GM12878 (cell line): ENCODE measurements at regions not wholly inside any gene's neighbourhood (a gene's known extent, or its start where the extent isn't known, plus 50 kb on each side); places are given as distances from the start of the nearest gene placed in this dataset.
A peak's percentile ranks its signal among the peaks of the same experiment; 100 is the strongest.

Source experiments
- ATAC-seq: fragments of 200-7000 bp; cut with Tn5 transposase; 3 replicates; pipeline ENCODE4 v1.9.1; 2020; ENCODE audit warnings: mild to moderate bottlenecking, moderate library complexity
- BruUV-seq: library from RNA; stranded (reverse); fragments of 400-500 nt; replicated peaks from 2 replicates; lab custom pipeline; 2021; lab: Mats Ljungman, UMichigan
- CTCF ChIA-PET: fragments of 300-600 bp; sonication (Branson Sonifier 250); formaldehyde crosslinking; extraction: SDS; loops from one replicate; lab custom pipeline; 2021; ENCODE audit warnings: inconsistent platforms; lab: Yijun Ruan, JAX
- POLR2A ChIA-PET: fragments of 350-600 bp; formaldehyde crosslinking; extraction: SDS; loops from one replicate; lab custom pipeline; 2021; ENCODE audit warnings: inconsistent platforms; lab: Charles Lee
- RAD21 ChIA-PET: fragments of 300-600 bp; sonication (Branson Sonifier 250); formaldehyde crosslinking; loops from one replicate; lab custom pipeline; 2023; ENCODE audit warnings: antibody characterized with exemption; ENCODE audit not compliant: unreplicated experiment; lab: Charles Lee
- SMC1A ChIA-PET: fragments of 300-600 bp; sonication (Branson Sonifier 250); formaldehyde crosslinking; loops from one replicate; lab custom pipeline; 2023; ENCODE audit not compliant: unreplicated experiment, uncharacterized antibody; lab: Charles Lee
- DNase-seq: peaks from one replicate; pipeline ENCODE4 v3.0.0-alpha.2; 2011; ENCODE audit warnings: low read depth, low spot score
- FAIRE-seq: peaks from 3 replicates; lab custom pipeline; 2011; peaks lifted over from hg19 to GRCh38; lab: Jason Lieb, UNC
- H2AFZ ChIP-seq: 2 replicates; pipeline ENCODE4 v1.6.0; 2011; ENCODE audit warnings: low read depth, low read length, control low read depth; ENCODE audit not compliant: control insufficient read depth
- H3K27ac ChIP-seq: 2 replicates; pipeline ENCODE4 v1.5.1; 2011; ENCODE audit warnings: control low read depth; ENCODE audit not compliant: control insufficient read depth, insufficient read depth
- H3K27me3 ChIP-seq, 2 experiments: replicated peaks in 1 of 2; 2 replicates each; pipeline versions ENCODE4 v1.6.0 to v1.6.1; 2011; ENCODE audit warnings: low read length in 1 of 2; ENCODE audit not compliant: control insufficient read depth in 2 of 2, insufficient read depth in 2 of 2
- H3K36me3 ChIP-seq, 2 experiments: 2 replicates each; pipeline ENCODE4 v1.5.1; 2011; ENCODE audit warnings: low read length in 1 of 2; ENCODE audit not compliant: control insufficient read depth in 2 of 2, insufficient read depth in 2 of 2
- H3K4me1 ChIP-seq: 2 replicates; pipeline ENCODE4 v1.6.1; 2011; ENCODE audit warnings: mild to moderate bottlenecking, low read length, moderate library complexity, mixed read lengths; ENCODE audit not compliant: control insufficient read depth, insufficient read depth
- H3K4me2 ChIP-seq: 2 replicates; pipeline ENCODE4 v1.6.0; 2011; ENCODE audit warnings: control low read depth; ENCODE audit not compliant: control insufficient read depth, insufficient read depth
- H3K4me3 ChIP-seq: fragments of 200-600 bp; sonication (generic); 2 replicates; pipeline ENCODE4 v1.5.1; 2016
- H3K79me2 ChIP-seq: 2 replicates; pipeline ENCODE4 v1.6.0; 2011; ENCODE audit warnings: low read length; ENCODE audit not compliant: control insufficient read depth, insufficient read depth
- H3K9ac ChIP-seq: 2 replicates; pipeline ENCODE4 v1.8.0; 2011; ENCODE audit warnings: low read length, control low read depth, mixed read lengths; ENCODE audit not compliant: control insufficient read depth, insufficient read depth
- H3K9me3 ChIP-seq: replicated peaks from 3 replicates; pipeline ENCODE4 v1.5.1; 2011; ENCODE audit warnings: mild to moderate bottlenecking, low read length; ENCODE audit not compliant: control insufficient read depth, insufficient read depth
- H4K20me1 ChIP-seq: 2 replicates; pipeline ENCODE4 v1.6.0; 2011; ENCODE audit not compliant: control insufficient read depth, insufficient read depth
- CBX3 ChIP-seq: fragments of 200-600 bp; sonication (generic); IDR thresholded peaks from 2 replicates; pipeline ENCODE4 v1.6.1; 2016; ENCODE audit warnings: low read depth, borderline replicate concordance
- CBX5 ChIP-seq: sonication (generic); IDR thresholded peaks from 2 replicates; pipeline ENCODE4 v1.6.1; 2016; ENCODE audit warnings: low read depth, moderate library complexity, mild to moderate bottlenecking, inconsistent platforms
- CHD1 ChIP-seq: IDR thresholded peaks from 2 replicates; pipeline ENCODE4 v1.6.1; 2012; ENCODE audit warnings: low read depth, low read length, improper control_type of control experiment
- DPF2 ChIP-seq: fragments of 450-650 bp; IDR thresholded peaks from 2 replicates; pipeline ENCODE4 v1.6.1; 2017; ENCODE audit warnings: mild to moderate bottlenecking
- EZH2 ChIP-seq: IDR thresholded peaks from 2 replicates; pipeline ENCODE4 v1.6.1; 2012; ENCODE audit warnings: low read depth, mild to moderate bottlenecking, control low read depth, inconsistent platforms, low read length, borderline replicate concordance; ENCODE audit not compliant: control insufficient read depth
- IKZF2 ChIP-seq, 2 experiments: fragments of 450-650 bp; IDR thresholded peaks; 2 replicates each; pipeline ENCODE4 v1.6.1; 2017; ENCODE audit warnings: mild to moderate bottlenecking in 2 of 2, moderate library complexity in 2 of 2
- IRF4 ChIP-seq: IDR thresholded peaks from 2 replicates; pipeline ENCODE4 v1.6.1; 2011; ENCODE audit warnings: low read depth, low read length
- NFIC ChIP-seq: IDR thresholded peaks from 2 replicates; pipeline ENCODE4 v1.6.1; 2012; ENCODE audit warnings: low read depth, mild to moderate bottlenecking, inconsistent platforms, low read length, moderate library complexity
- NR2C2 ChIP-seq: IDR thresholded peaks from 2 replicates; pipeline ENCODE4 v1.6.1; 2011; ENCODE audit warnings: borderline replicate concordance, low read depth; ENCODE audit not compliant: control insufficient read depth, insufficient read length
- PAX8 ChIP-seq: fragments of 450-650 bp; IDR thresholded peaks from 2 replicates; pipeline ENCODE4 v1.6.1; 2017; ENCODE audit warnings: mild to moderate bottlenecking, moderate library complexity
- RAD21 ChIP-seq: IDR thresholded peaks from 2 replicates; pipeline ENCODE4 v1.6.1; 2011; ENCODE audit warnings: mild to moderate bottlenecking, low read depth, low read length, moderate library complexity; ENCODE audit not compliant: insufficient read depth
- RAD51 ChIP-seq: fragments of 450-650 bp; IDR thresholded peaks from 2 replicates; pipeline ENCODE4 v1.6.1; 2016; ENCODE audit warnings: moderate library complexity, mild to moderate bottlenecking, inconsistent platforms
- RBBP5 ChIP-seq: fragments of 200-600 bp; sonication (generic); conservative IDR thresholded peaks from 2 replicates; pipeline ENCODE4 v1.6.1; 2016
- RUNX3 ChIP-seq: IDR thresholded peaks from 2 replicates; pipeline ENCODE4 v1.6.1; 2012; ENCODE audit warnings: low read length, inconsistent platforms
- SIX5 ChIP-seq: IDR thresholded peaks from 2 replicates; pipeline ENCODE4 v1.6.1; 2011; ENCODE audit warnings: mild to moderate bottlenecking, low read depth, low read length, moderate library complexity; ENCODE audit not compliant: severe bottlenecking
- SMAD1 ChIP-seq: fragments of 450-650 bp; IDR thresholded peaks from 2 replicates; pipeline ENCODE4 v1.6.1; 2018; ENCODE audit warnings: mild to moderate bottlenecking, low read depth; ENCODE audit not compliant: partially characterized antibody
- SMC3 ChIP-seq: IDR thresholded peaks from 2 replicates; pipeline ENCODE4 v1.6.1; 2011; ENCODE audit warnings: low read length, improper control_type of control experiment, borderline replicate concordance
- SREBF1 ChIP-seq: IDR thresholded peaks from 2 replicates; pipeline ENCODE4 v1.6.1; 2012; ENCODE audit warnings: mild to moderate bottlenecking, low read length
- SUZ12 ChIP-seq: fragments of 200-600 bp; sonication (generic); IDR thresholded peaks from one replicate; pipeline ENCODE4 v1.6.1; 2018; ENCODE audit warnings: antibody characterized with exemption, mild to moderate bottlenecking; ENCODE audit not compliant: unreplicated experiment
- TCF12 ChIP-seq: IDR thresholded peaks from 2 replicates; pipeline ENCODE4 v1.6.1; 2011; ENCODE audit warnings: low read depth, mild to moderate bottlenecking, low read length
- ZNF24 ChIP-seq: fragments of 450-650 bp; IDR thresholded peaks from 2 replicates; pipeline ENCODE4 v1.6.1; 2017; ENCODE audit warnings: antibody characterized with exemption, mild to moderate bottlenecking
- ZNF274 ChIP-seq: IDR thresholded peaks from one replicate; pipeline ENCODE4 v1.8.0; 2011; ENCODE audit not compliant: insufficient read length, insufficient read depth
- WGBS: methylation state at CpG from one replicate; pipeline ENCODE4 v1.1.6; 2016; ENCODE audit warnings: low lambda C conversion rate; ENCODE audit not compliant: insufficient replicate concordance, insufficient coverage; ENCODE audit errors: missing lambda C conversion rate; 5-methylcytosine and 5-hydroxymethylcytosine counted together
- in situ Hi-C: fragments of 300-500 bp; cut with MboI; formaldehyde crosslinking; loops from 9 replicates; pipeline ENCODE4 v1.14.3; 2018; ENCODE audit warnings: mixed read lengths
- intact Hi-C: fragments of 100-400 bp; cut with micrococcal nuclease; formaldehyde crosslinking; loops from one replicate; pipeline ENCODE4 v1.14.2; 2022; ENCODE audit not compliant: unreplicated experiment
- TF ChIP-seq, protein P1 (sequence below): fragments of 450-650 bp; formaldehyde crosslinking; IDR thresholded peaks from 2 replicates; pipeline ENCODE4 v1.4.0; 2022; ENCODE audit warnings: mild to moderate bottlenecking, moderate library complexity
- TF ChIP-seq, protein P2 (sequence below): IDR thresholded peaks from 2 replicates; pipeline ENCODE4 v1.6.1; 2011; ENCODE audit warnings: borderline replicate concordance, low read depth, mild to moderate bottlenecking, moderate library complexity, low read length; ENCODE audit not compliant: insufficient read depth, poor library complexity, severe bottlenecking

DNA sequence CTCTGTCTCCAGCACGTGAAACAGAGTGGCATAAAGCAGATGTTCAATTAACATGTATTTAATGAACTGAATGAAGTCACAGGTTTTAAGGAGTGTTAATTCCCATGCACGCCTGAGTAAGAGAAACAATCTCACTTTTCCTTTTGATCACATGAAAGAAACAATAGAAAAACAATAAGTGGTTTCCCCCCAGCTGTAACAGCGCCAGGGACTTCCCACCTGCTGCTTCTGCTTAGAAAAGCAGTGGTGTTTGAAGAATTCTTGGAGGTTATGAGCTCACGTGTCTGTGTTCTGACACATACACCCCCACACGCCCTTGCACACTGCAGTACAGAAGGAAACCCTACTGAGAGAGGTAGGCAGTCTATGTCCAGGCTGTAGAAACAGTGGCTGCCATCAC is 51.3 kb upstream of the FRMD4A start:
- H3K79me2 ChIP-seq = no peaks in the 10 kb centered on the region
- no TSS peak for BruUV-seq
- RAD21 ChIA-PET = interaction anchor here (0.9 to 1.1 kb wide), 2 partner anchors 43 to 106 kb away, joined by 3 to 4 read pairs; no protein-coding TSS in a partner anchor
- no peak overlapping the region for H3K4me3 ChIP-seq
- POLR2A ChIA-PET = no interaction called here
- FAIRE-seq (peak; percentile 47), ATAC-seq (peak; percentile 87), DNase-seq (peak; percentile 72)
- no peaks in the 10 kb centered on the region for H4K20me1 ChIP-seq
- H3K27ac ChIP-seq = no peak overlapping the region
- peaks cover 27% of the 10 kb centered on the region for H3K4me1 ChIP-seq
- SMC1A ChIA-PET = interaction anchor here (1.1 kb wide), 1 partner anchor 15 kb away, joined by 3 read pairs; no protein-coding TSS in a partner anchor
- in situ Hi-C loops (no loop called here), intact Hi-C loops (no loop called here)
- H3K27me3 ChIP-seq = peaks cover 0 to 3% of the 10 kb centered on the region in 2 experiments; a peak in 2 of 4 replicates
- H2AFZ ChIP-seq = no peak overlapping the region
- CTCF ChIA-PET = interaction anchor here (1.7 kb wide), 1 partner anchor 56 kb away, joined by 5 read pairs; no protein-coding TSS in a partner anchor
- no peaks in the 10 kb centered on the region; the same call in 2 of the 3 replicates for H3K9me3 ChIP-seq
- peak overlapping the region; percentile 0; the same call in 1 of the 2 replicates for H3K4me2 ChIP-seq
- WGBS = 0% methylated on average over 5 of the region's 5 CpGs
- no peak overlapping the region for H3K9ac ChIP-seq
- H3K36me3 ChIP-seq = no peaks in the 10 kb centered on the region
- TF ChIP-seq IKZF2 (IDR thresholded peaks at IDR 0.05) (peak; percentile 89 to 90), SIX5 (no peak), SMAD1 (no peak), DPF2 (peak; percentile 74), RUNX3 (peak; percentile 75), CHD1 (no peak), NR2C2 (no peak), IRF4 (peak; percentile 47; the same call in 1 of the 2 replicates), PAX8 (no peak), RAD21 (no peak), ZNF274 (no peak), SUZ12 (no peak), SMC3 (no peak), ZNF24 (peak; percentile 68; the same call in 1 of the 2 replicates), CBX5 (no peak), SREBF1 (no peak), TCF12 (peak; percentile 55; the same call in 1 of the 2 replicates), CBX3 (no peak), RAD51 (peak; percentile 61), EZH2 (no peak), RBBP5 (no peak), NFIC (no peak; the same call in 1 of the 2 replicates)
- TF ChIP-seq, protein P1, sequence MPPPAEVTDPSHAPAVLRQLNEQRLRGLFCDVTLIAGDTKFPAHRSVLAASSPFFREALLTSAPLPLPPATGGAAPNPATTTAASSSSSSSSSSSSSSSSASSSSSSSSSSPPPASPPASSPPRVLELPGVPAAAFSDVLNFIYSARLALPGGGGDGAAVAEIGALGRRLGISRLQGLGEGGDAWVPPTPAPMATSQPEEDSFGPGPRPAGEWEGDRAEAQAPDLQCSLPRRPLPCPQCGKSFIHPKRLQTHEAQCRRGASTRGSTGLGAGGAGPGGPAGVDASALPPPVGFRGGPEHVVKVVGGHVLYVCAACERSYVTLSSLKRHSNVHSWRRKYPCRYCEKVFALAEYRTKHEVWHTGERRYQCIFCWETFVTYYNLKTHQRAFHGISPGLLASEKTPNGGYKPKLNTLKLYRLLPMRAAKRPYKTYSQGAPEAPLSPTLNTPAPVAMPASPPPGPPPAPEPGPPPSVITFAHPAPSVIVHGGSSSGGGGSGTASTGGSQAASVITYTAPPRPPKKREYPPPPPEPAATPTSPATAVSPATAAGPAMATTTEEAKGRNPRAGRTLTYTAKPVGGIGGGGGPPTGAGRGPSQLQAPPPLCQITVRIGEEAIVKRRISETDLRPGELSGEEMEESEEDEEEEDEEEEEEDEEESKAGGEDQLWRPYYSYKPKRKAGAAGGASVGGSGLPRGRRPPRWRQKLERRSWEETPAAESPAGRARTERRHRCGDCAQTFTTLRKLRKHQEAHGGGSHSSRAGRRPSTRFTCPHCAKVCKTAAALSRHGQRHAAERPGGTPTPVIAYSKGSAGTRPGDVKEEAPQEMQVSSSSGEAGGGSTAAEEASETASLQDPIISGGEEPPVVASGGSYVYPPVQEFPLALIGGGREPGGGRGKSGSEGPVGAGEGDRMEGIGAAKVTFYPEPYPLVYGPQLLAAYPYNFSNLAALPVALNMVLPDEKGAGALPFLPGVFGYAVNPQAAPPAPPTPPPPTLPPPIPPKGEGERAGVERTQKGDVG (CRISPR knock-in tag) = no peak
- TF ChIP-seq, protein P2, sequence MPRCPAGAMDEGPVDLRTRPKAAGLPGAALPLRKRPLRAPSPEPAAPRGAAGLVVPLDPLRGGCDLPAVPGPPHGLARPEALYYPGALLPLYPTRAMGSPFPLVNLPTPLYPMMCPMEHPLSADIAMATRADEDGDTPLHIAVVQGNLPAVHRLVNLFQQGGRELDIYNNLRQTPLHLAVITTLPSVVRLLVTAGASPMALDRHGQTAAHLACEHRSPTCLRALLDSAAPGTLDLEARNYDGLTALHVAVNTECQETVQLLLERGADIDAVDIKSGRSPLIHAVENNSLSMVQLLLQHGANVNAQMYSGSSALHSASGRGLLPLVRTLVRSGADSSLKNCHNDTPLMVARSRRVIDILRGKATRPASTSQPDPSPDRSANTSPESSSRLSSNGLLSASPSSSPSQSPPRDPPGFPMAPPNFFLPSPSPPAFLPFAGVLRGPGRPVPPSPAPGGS = no peak
